Activated CD8-positive, alpha-beta memory T cell treated with anti-CD3 and anti-CD28 coated beads, Interleukin-2, amount 50 U/mL, for 4 hours (primary cell): ENCODE measurements at regions not wholly inside any gene's neighbourhood (a gene's known extent, or its start where the extent isn't known, plus 50 kb on each side); places are given as distances from the start of the nearest gene placed in this dataset.

Experiments
- DNase-seq: peaks from one replicate; pipeline ENCODE4 v3.0.0-alpha.2; 2020

- no peak for DNase-seq
These were observed 184.7 kb downstream of the MYCN start for GRCh38 chr2:16124881-16125613.

GRCh38 chr2:16123856-16124780 lies 183.8 kb downstream of the MYCN start:
- no peak for DNase-seq

GRCh38 chr2:16123421-16123820 lies 183.1 kb downstream of the MYCN start:
- DNase-seq: no peak

- no peak for DNase-seq
These were observed 182.2 kb downstream of the MYCN start for GRCh38 chr2:16122556-16122955.

- DNase-seq: no peak
These were observed 181.6 kb downstream of the MYCN start for GRCh38 chr2:16121986-16122390.

GRCh38 chr2:16121231-16121985 lies 181.1 kb downstream of the MYCN start:
- DNase-seq: no peak

GRCh38 chr2:16120591-16121180 lies 180.3 kb downstream of the MYCN start:
- no peak for DNase-seq

GRCh38 chr2:16119741-16120140 lies 179.4 kb downstream of the MYCN start:
- DNase-seq: no peak

GRCh38 chr2:16118611-16119590 lies 178.6 kb downstream of the MYCN start:
- DNase-seq: no peak

- DNase-seq: no peak
These were observed 177.7 kb downstream of the MYCN start for GRCh38 chr2:16117791-16118610.

- no peak for DNase-seq
These were observed 176.8 kb downstream of the MYCN start for GRCh38 chr2:16117021-16117700.

GRCh38 chr2:16115881-16116830 lies 175.8 kb downstream of the MYCN start:
- no peak for DNase-seq

GRCh38 chr2:16115291-16115690 lies 174.9 kb downstream of the MYCN start:
- DNase-seq: no peak

- DNase-seq: no peak
These were observed 174.5 kb downstream of the MYCN start for GRCh38 chr2:16114836-16115235.

- DNase-seq: no peak
These were observed 173.7 kb downstream of the MYCN start for GRCh38 chr2:16114070-16114469.

- no peak for DNase-seq
These were observed 173.2 kb downstream of the MYCN start for GRCh38 chr2:16113568-16113967.

- DNase-seq: no peak
These were observed 172.7 kb downstream of the MYCN start for GRCh38 chr2:16112972-16113560.

GRCh38 chr2:16112251-16112971 lies 172.1 kb downstream of the MYCN start:
- DNase-seq: no peak
